COLO668 (cell line): ENCODE measurements at regions not wholly inside any gene's neighbourhood (a gene's known extent, or its start where the extent isn't known, plus 50 kb on each side); places are given as distances from the start of the nearest gene placed in this dataset.

ENCODE experiments used
- DNase-seq: peaks from one replicate; lab custom pipeline; 2025; ENCODE audit not compliant: unreplicated experiment; lab: John Stamatoyannopoulos, UW

DNA sequence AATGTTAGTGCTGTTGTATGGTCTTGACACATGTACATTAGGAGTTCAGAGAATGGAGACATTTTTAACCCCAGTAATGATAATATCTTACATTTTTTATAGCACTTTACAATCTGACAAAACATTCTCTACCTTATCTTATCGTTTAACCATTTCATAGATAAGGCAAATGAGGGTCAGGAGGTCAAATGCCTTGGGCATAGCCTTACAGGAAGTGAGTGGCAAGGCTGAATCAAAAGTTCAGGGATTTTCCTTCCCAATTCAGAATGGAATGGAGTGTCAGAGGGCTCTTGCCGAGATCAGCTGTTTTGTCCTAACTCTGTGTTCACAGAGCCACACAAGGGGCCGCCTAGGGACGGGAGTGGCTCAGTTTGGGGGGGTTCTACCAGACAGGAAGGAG lies 57.6 kb upstream of the AK4 start:
- DNase-seq = no peak

DNA sequence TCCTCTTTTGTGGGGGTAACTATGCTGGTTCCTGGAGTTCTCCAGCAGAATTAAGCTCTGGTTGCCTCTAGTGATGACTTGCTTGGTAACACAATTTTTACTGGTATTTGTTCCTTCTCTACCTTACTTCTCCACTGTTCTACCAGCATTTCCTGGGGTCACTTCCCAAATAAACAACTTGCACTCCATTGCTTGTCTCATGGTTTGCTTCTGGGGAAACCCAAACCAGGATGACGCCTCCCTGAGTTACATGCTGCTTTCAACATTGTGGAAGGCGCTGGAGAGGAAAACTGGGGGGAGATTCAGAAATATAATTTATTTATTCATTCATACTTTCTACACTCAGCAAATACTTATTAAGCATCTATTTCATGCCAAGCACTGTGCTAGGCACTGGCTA lies 55.3 kb upstream of the AK4 start:
- no peak for DNase-seq

DNA sequence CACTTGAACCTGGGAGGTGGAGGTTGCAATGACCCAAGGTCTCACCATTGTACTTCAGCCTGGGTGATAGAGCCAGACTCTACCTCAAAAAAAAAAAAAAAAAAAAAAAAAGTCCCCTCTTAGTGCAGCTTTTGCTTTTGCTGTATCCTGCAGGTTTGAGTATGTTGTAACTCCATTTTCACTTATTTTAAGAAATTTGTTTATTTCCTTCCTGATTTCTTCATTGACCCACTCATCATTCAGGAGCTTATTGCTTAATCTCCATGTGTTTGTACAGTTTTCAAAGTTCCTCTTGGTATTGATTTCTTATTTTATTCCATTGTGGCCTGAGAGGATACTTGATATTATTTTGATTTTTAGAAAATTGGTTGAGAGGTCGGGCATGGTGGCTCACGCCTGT lies 50.9 kb upstream of the AK4 start:
- no peak for DNase-seq
